HG03565 (cell line): ENCODE measurements at regions not wholly inside any gene's neighbourhood (a gene's known extent, or its start where the extent isn't known, plus 50 kb on each side); places are given as distances from the start of the nearest gene placed in this dataset.

Experiments
- ATAC-seq: cut with Tn5 transposase; IDR thresholded peaks from one replicate; pipeline ENCODE4 v1.9.1; 2021; ENCODE audit warnings: mild to moderate bottlenecking, moderate library complexity; ENCODE audit not compliant: unreplicated experiment

- ATAC-seq, result no peak
These were observed 71.7 kb upstream of the TAF1B start for GRCh38 chr2:9771481-9772017.

DNA sequence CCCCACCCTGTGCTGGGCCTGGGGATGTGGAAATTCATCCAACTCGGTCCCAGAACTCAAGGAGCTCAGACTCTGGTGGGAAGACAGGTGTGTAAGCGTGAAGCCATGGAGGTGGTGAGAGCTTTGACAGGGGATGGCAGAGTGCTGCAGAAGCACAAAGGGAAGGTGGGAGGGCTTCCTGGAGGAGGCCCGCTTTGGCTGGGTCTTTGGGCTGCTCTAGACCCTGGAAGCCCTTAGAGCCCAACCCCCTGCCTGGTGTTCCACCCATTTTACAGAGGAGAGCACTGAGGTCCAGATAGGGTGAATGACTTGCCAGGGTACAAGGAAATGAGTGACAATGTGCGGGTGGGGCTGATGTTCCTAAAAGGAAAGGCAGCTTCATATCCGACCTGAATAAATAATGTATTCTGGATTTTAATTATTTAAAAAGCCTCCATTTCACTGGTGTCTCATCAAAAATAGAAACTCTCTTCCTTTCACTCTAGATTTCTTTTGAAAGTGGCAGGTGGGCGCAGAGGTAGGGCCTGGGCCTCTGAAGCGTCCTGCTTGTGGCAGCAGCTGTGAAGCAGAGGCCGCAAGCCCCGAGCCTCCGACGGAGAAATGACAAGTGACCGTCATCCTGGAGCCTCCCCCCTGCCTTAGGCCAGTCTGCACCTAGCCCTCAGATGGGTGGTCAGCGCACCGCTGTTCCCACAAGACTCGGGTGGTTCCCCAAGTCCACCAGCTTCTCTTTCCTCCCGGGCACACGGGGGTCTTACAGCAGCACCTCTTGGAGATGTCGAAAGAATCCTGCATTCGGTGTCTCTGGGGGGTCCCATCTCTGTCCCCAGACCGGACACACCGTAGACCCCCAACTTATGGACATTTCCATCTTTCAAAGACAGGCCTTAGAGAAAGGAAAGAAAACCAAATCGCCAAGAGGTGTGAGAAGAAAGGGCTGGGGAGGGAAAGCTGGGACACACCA, 71.0 kb upstream of the TAF1B start:
- ATAC-seq, result no peak

DNA sequence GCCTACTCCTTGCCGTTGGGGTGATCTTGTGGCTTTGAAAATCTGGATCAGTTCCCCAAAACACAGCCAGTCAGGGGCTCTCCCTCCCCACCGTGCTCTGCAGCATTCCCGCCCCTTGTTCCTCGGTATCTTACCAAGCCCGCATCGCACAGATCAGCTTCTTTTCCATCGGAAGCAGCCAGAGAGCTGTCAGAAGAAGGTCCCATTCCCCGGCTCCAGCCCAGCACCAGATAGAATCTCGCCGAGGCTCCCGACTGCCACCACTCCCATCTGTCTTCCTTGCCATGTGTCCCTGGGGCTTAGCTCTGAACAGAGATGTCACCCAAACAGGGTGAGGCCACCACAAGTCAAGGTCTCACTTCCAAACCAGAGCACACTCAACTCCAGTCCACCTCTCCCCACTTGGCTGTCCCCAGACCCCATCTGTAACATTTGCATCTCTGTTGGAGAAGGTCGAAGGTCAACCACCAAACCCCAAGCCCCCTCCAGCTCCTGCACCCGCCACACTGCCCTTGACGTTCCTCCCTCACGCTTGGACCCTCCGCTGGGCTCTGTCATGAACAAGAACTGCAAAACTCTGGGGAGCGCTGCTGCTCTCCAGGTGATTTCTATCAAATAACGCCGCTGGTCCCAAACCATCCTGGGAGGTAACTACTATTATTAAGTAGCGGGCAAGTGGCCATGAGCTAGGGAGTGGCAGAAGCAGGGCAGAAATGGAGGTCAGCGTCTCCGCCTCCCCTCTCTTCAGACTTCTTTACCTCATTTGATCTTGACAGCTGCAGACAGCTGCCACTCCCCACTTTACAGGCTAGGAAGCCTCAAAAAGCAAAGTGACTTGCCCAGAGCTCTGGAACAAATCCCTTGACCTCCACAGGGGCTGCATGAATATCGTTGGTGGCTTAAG, 70.0 kb upstream of the TAF1B start:
- ATAC-seq, result no peak

DNA sequence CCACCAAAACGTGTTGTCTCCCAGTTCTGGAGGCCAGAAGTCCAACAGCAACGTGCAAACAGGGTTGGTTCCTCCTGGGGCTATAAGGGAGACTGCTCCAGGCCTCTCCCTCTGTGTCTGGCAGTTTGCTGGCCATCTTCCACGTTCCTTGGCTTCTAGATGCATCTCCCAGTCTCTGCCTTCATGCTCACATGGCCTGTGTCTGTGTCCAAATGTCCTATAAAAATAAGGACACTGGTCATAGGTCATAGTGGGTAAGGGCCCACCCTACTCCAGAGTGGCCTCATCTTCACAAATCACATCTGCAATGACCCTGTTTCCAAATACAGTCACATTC, 69.4 kb upstream of the TAF1B start:
- ATAC-seq, result no peak

DNA sequence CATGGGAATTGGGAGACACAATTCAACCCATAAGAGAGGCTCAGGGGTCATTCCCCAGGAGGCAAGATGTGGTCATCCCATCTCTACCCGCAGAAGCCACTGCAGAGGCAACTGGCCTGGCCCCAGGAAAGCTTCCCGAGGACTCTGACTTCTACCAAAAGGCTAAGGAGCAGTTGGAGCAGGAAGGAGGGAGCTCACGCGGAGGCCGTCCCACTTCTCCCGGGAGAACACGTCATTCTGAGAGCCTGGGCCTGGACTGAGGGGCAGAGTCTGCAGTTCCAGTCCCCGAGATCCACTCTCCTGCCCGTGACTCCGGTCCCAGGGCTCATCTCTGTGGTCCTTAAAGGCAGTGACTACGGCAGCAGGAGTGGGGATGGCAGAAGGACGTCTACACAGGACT, 69.0 kb upstream of the TAF1B start:
- no peak for ATAC-seq

DNA sequence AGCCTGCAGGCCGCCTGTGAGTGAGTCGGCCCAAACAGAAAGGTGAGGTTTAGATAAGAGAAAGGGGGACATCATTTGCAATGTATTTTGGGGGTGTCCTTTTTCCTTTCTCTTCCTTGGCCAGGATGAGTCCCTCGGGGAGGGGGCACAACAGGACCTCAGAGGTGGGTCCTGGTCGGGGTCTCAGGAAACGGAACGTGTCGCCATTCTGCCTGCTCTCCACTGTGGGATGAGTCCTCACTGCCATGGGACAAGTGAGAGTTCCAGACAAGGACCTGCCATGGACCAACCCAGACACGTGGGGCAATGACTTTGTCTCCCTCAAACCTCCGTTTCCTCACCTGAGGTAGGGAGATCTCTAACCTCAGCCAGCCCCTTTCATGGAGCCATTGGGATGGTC, 67.9 kb upstream of the TAF1B start:
- no peak for ATAC-seq

- no peak for ATAC-seq
These were observed 67.1 kb upstream of the TAF1B start for GRCh38 chr2:9775999-9776712.

- no peak for ATAC-seq
These were observed 66.2 kb upstream of the TAF1B start for GRCh38 chr2:9777081-9777480.

DNA sequence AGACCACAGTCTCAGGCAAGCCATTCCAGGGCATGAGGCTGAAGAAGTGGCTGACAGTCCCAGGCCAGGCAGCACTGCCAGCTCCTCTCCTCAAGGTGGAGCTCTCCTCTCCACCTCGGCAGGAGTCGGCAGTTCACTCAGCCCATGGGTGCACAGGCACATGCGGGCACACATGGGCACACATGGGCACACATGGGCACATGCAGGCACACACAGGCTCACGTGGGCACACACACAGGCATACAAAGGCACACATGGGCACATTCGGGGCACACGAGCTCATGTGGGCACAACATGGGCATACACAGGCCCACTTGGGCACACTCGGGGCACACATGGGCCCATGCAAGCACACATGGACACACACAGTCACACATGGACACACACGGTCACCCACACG, 65.3 kb upstream of the TAF1B start:
- no peak for ATAC-seq

DNA sequence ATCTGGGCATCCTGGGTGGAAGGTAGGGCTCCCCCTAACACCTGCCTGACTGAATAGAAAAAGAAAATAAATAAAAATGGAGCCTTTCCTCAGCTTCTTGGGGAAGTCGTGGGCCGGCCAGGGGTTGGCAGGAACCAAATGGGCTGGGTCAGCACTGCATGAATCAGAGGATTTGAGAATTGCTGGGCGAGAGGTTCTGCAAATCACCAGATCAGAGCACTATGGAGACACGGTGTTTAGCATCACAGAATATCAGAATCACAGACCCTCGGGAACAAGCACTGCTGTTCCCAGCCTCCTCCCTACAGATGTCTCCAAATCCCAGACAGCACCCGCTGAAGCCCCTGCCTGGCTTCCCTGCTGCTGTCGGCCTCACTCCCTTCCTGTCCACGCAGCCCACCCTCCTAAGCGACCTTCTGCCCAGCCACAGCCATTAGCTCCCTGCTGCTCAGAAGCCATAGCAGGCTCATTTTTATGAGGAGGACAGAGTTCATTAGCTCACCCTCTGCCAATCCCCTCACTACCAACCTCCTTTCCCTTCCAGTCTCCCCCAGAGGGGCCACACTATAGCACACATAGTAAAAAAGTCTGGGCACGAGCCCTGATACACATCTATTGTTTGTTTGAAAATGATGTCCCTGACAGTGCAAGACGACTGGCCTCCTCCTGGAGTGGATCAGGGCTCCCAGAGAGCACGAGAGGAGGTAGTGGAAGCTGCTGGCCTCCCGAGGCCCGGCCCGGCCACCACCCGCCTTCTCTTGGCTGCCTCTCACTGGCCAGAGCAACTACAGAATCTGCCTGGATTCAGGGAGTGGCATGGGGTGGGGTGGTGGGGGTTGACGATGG, 64.6 kb upstream of the TAF1B start:
- ATAC-seq, result no peak

DNA sequence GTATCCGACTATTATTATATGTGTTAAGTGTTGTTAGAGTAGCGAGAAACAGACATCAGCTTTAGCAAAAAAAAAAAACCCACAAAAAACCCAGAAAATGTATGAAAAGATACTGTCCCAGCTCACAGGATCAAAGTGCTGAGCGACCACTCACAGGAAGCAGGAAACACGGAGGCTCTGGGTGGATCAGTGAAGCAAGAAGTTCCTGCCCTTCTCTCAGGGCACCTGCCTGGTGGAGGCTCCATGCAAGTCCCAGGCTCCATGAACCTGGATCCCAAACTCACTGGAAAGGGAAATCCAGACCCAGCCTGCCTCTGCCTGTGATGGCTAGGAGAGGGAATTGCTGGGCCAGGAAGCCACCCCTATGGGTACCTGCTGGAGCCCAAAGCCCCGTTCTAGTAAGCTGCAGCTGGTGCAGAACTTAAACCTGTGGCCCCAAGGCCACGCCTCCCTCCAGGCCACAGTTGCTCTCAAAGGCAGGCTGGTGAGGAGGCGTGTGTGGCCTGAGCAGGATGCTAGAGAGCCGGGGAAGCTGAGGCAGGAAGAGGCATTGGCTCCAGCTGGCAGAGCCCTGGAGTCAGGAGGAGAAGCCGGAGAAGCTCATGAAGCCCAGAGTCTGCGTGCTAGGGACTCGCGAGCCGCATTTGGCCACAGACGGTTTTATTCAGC, 63.5 kb upstream of the TAF1B start:
- ATAC-seq, result no peak

DNA sequence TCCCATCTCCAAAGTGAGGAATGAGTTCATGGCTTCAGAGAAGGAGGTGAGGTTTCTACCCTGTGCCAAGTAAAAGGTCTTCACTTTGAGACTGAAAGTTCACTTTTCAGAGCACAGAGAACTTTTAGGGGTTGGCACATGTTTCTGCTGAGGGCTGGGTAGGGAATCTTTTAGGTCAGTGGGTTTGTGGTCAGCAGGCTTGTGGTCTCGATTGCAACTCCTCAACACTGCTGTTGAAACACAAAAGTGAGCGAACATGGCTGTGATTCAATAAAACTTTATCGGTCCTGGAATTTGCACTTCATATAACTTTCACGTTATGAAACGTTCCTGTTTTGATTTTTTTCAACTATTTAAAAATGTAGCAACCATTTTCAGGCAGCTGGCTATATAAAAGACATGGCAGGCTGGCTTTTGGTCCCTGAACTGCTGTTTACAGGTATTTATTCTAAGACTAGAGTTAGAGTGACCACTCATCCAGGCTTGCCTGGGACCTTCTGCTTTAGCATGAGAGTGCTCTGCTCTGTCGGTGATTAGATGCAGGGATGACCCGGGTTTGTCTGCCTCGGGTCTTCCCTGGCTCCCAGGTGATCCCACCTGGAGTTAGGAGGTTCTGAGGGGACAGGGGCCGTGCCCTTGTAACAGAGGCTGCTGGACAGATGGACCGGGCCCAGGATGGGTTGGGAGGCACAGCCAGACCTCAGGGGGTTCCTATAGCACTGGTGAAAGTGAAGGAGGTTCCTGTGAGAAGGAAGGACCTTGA, 62.7 kb upstream of the TAF1B start:
- ATAC-seq, result no peak

DNA sequence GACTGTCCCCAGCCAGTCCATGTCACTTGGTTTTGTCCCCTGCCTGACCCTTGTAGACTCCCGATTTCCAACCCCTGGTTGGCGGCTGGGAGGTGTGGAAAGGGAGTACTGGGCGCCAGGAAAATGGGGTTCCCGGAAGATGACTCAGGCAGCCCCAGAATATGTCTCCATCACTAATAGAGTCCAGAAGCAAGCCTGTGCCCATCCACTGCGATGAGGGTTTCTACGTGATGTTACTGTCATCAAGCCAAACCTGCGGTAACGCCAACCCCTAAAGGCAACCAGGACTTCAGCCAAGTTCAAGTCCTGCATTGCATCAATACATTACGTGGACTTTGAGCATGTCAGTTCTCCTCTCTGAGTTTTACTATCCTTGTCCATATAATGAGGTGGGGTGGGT, 62.0 kb upstream of the TAF1B start:
- ATAC-seq, result no peak

DNA sequence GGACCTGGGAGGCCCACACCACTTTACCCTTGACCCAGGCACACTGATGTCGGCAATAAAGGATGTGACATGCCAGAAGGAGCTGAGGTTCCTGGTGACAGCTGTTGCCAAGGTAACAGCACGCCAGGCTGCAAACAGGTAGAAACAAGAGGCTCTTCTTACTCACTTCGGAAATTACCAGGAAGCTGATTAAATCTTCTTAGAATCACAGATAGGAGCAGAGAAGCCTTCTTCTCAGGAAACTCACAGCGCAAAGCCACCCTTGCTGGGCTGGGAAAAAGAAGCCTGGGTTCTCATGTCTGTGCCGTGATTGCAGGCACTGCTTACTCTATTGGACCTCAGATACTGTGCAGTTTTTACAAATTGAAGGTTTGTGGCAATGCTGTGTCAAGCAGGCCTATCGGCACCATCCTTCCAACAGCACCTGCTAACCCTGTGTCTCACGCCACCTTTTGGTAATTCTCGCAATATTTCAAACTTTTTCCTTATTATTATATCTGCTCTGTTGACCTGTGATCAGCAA, 61.0 kb upstream of the TAF1B start:
- no peak for ATAC-seq

- ATAC-seq, result no peak
These were observed 53.9 kb upstream of the TAF1B start for GRCh38 chr2:9789371-9789770.

GRCh38 chr2:9790702-9791225, 52.5 kb upstream of the TAF1B start:
- ATAC-seq, result no peak

DNA sequence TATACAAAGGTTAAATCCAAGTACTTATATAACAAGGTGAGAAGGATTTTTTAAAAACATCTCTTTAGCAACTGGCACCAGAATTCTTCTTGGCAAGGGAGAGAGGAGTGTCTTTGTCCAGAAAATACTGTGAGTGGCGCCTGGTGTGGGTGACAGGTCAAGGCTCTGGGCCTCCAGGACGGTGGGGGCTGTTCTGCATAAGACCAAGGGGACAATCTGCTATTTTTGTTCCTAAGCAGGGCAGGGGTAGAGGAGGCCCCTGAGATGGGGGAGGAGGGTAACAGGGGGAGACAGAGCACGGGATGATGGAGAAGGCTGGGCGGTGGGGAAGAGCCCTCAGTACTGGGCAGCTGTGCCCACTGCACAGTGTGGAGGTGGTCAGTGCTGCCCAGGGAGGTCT, 51.6 kb upstream of the TAF1B start:
- no peak for ATAC-seq

GRCh38 chr2:9793156-9793917, 49.9 kb upstream of the TAF1B start:
- no peak for ATAC-seq
